ENCODE measurements at regions not wholly inside any gene's neighbourhood (a gene's known extent, or its start where the extent isn't known, plus 50 kb on each side); places are given as distances from the start of the nearest gene placed in this dataset.

GRCh38 chr9:120319452-120319851 lies 260.5 kb downstream of the CDK5RAP2 start (continued):
- TF ChIP-seq ZNF366 (tag by site-specific recombination; conservative IDR thresholded peaks at IDR 0.05) (no peak), ZNF302 (tag by site-specific recombination; IDR thresholded peaks at IDR 0.05; ENCODE audit: low read depth) (no peak), GLI2 (tag by site-specific recombination; IDR thresholded peaks at IDR 0.05; ENCODE audit: borderline replicate concordance, low read depth) (no peak)

GRCh38 chr9:120315154-120315553 lies 264.8 kb downstream of the CDK5RAP2 start:
- H3K9me3 ChIP-seq (ENCODE audit: control insufficient read depth, insufficient read depth, low read depth, low read length) = no peaks in the 10 kb centered on the region; the same call in 1 of the 2 replicates
- no peaks in the 10 kb centered on the region for H3K36me3 ChIP-seq (ENCODE audit: control insufficient read depth in 2 of 2, insufficient read depth in 1 of 2, low read length in 2 of 2)
- H3K4me3 ChIP-seq (ENCODE audit: low read depth, low read length) = no peak overlapping the region

GRCh38 chr9:120312031-120312430 lies 267.9 kb downstream of the CDK5RAP2 start:
- Histone ChIP-seq H3K4me1 (ENCODE audit: control insufficient read depth, insufficient read depth, low read length) (no peaks in the 10 kb centered on the region), H3K36me3 (ENCODE audit: control insufficient read depth in 2 of 2, insufficient read depth in 1 of 2, low read length in 2 of 2) (no peaks in the 10 kb centered on the region), H3K4me3 (ENCODE audit: low read depth, low read length) (no peak overlapping the region), H3K27ac (ENCODE audit: extremely low read depth, low read depth, low read length) (no peak overlapping the region), H3K9me3 (ENCODE audit: control insufficient read depth, insufficient read depth, low read depth, low read length) (no peaks in the 10 kb centered on the region; the same call in 1 of the 2 replicates)
- ChIA-PET POLR2A (no interaction called here), CTCF (no interaction called here)
- TF ChIP-seq ZNF747 (tag by site-specific recombination; IDR thresholded peaks at IDR 0.05) (no peak), ZNF843 (tag by site-specific recombination; IDR thresholded peaks at IDR 0.05) (no peak), ZNF138 (tag by site-specific recombination; IDR thresholded peaks at IDR 0.05; ENCODE audit: borderline replicate concordance) (no peak), ZNF645 (tag by site-specific recombination; IDR thresholded peaks at IDR 0.05) (no peak), ZNF155 (tag by site-specific recombination; IDR thresholded peaks at IDR 0.05) (no peak), ZBTB11 (tag by site-specific recombination; conservative IDR thresholded peaks at IDR 0.05; ENCODE audit: low read depth) (no peak), INSM2 (tag by site-specific recombination; IDR thresholded peaks at IDR 0.05) (no peak), ZNF433 (tag by site-specific recombination; IDR thresholded peaks at IDR 0.05; ENCODE audit: low read depth) (no peak), ZSCAN4 (tag by site-specific recombination; IDR thresholded peaks at IDR 0.05) (no peak), ZBTB20 (tag by site-specific recombination; IDR thresholded peaks at IDR 0.05) (no peak), ZBTB17 (tag by site-specific recombination; IDR thresholded peaks at IDR 0.05) (no peak), ZNF660 (tag by site-specific recombination; IDR thresholded peaks at IDR 0.05) (no peak)

More at GRCh38 chr9:120315154-120315553, 264.8 kb downstream of the CDK5RAP2 start:
- ChIA-PET CTCF (no interaction called here), POLR2A (no interaction called here)
- no peak for TF ChIP-seq SCRT2 (tag by site-specific recombination; IDR thresholded peaks at IDR 0.05)
- TF ChIP-seq ZBTB48 (tag by site-specific recombination; IDR thresholded peaks at IDR 0.05) = no peak
- TF ChIP-seq ZNF239 (tag by site-specific recombination; IDR thresholded peaks at IDR 0.05) = no peak
- TF ChIP-seq ZNF280C (tag by site-specific recombination; IDR thresholded peaks at IDR 0.05) = no peak
- TF ChIP-seq ZNF133 (tag by site-specific recombination; IDR thresholded peaks at IDR 0.05) = no peak
- TF ChIP-seq ZNF274 (IDR thresholded peaks at IDR 0.05; ENCODE audit: low read length) = no peak
- TF ChIP-seq ZNF274 (tag by site-specific recombination; IDR thresholded peaks at IDR 0.05; ENCODE audit: borderline replicate concordance) = no peak
- TF ChIP-seq ZNF76 (tag by site-specific recombination; IDR thresholded peaks at IDR 0.05; ENCODE audit: borderline replicate concordance, low read depth) = no peak
- no peak for TF ChIP-seq ZNF670 (tag by site-specific recombination; IDR thresholded peaks at IDR 0.05; ENCODE audit: low read depth)
- Histone ChIP-seq H3K27ac (ENCODE audit: extremely low read depth, low read depth, low read length) (no peak overlapping the region), H3K4me1 (ENCODE audit: control insufficient read depth, insufficient read depth, low read length) (no peaks in the 10 kb centered on the region)

Measured in HEK293 (cell line).